ENCODE measurements at regions not wholly inside any gene's neighbourhood (a gene's known extent, or its start where the extent isn't known, plus 50 kb on each side); places are given as distances from the start of the nearest gene placed in this dataset.

- H3K9ac ChIP-seq (replicated peaks; ENCODE audit: extremely low read depth, insufficient read depth, low read length), result no peak overlapping the region
- no peak overlapping the region for H3K27ac ChIP-seq (ENCODE audit: insufficient read depth, low read depth, low read length)
- no peaks in the 10 kb centered on the region for H4K20me1 ChIP-seq (replicated peaks; ENCODE audit: control insufficient read depth, extremely low read depth, insufficient read depth, low read length)
- TF ChIP-seq FOS (IDR thresholded peaks at IDR 0.05; ENCODE audit: borderline replicate concordance, insufficient read depth, low read length) (no peak), POLR2AphosphoS5 (IDR thresholded peaks at IDR 0.05; ENCODE audit: insufficient read depth, low read depth, low read length) (no peak), CTCF (IDR thresholded peaks at IDR 0.05; ENCODE audit: extremely low read depth in 1 of 2, insufficient read depth in 1 of 2, low read depth in 1 of 2, low read length in 2 of 2) (no peak), MYC (IDR thresholded peaks at IDR 0.05; ENCODE audit: low read depth, low read length) (no peak), GATA2 (IDR thresholded peaks at IDR 0.05; ENCODE audit: insufficient read depth, insufficient read length, low read depth, low read length) (no peak), EZH2 (IDR thresholded peaks at IDR 0.05; ENCODE audit: borderline replicate concordance, low read depth, low read length, severe bottlenecking) (no peak), MAX (IDR thresholded peaks at IDR 0.05; ENCODE audit: insufficient read depth, insufficient read length) (no peak), JUN (IDR thresholded peaks at IDR 0.05; ENCODE audit: borderline replicate concordance, insufficient read depth, insufficient read length, low read depth) (no peak), POLR2A (IDR thresholded peaks at IDR 0.05; ENCODE audit: low read depth, low read length) (no peak)
- intact Hi-C loops (cut with micrococcal nuclease) (no loop called here), dilution Hi-C loops (cut with MboI; ENCODE audit: extremely low pct_ligation_motif_present, low sequenced_read_pairs) (no loop called here)
- H3K4me3 ChIP-seq (replicated peaks in 1 of 3; ENCODE audit: insufficient read depth in 1 of 3, low read depth in 1 of 3, low read length in 3 of 3), result no peak overlapping the region
- CTCF ChIA-PET, result no interaction called here
- BruUV-seq (replicated peaks), result no TSS peak
- H3K27me3 ChIP-seq (ENCODE audit: control insufficient read depth in 2 of 2, insufficient read depth in 2 of 2, low read length in 2 of 2), result no peaks in the 10 kb centered on the region
- no peaks in the 10 kb centered on the region for H3K4me1 ChIP-seq (ENCODE audit: control insufficient read depth, extremely low read depth, insufficient read depth, low read length)
- no peak overlapping the region for H2AFZ ChIP-seq (ENCODE audit: low read depth, low read length)
- no peaks in the 10 kb centered on the region for H3K36me3 ChIP-seq (ENCODE audit: control insufficient read depth in 2 of 2, extremely low read depth in 1 of 2, insufficient read depth in 2 of 2, low read length in 2 of 2)
- no peak overlapping the region for H3K4me2 ChIP-seq (ENCODE audit: insufficient read depth, low read length)
- FAIRE-seq, result no peak
- no peaks in the 10 kb centered on the region for H3K9me1 ChIP-seq (replicated peaks; ENCODE audit: control insufficient read depth, extremely low read depth, insufficient read depth, low read length)
- POLR2A ChIA-PET, result no interaction called here
- no peaks in the 10 kb centered on the region for H3K79me2 ChIP-seq (ENCODE audit: control insufficient read depth, insufficient read depth, low read length)
- H3K9me3 ChIP-seq (replicated peaks; ENCODE audit: control insufficient read depth, insufficient read depth, low read length), result peaks cover 2% of the 10 kb centered on the region
- DNase-seq (ENCODE audit: low read depth, low spot score), result no peak
Observed at GRCh38 chr17:52384695-52385094, 226.2 kb upstream of the CA10 start.
